Liver (tissue), 8 donors: ENCODE measurements at regions not wholly inside any gene's neighbourhood (a gene's known extent, or its start where the extent isn't known, plus 50 kb on each side); places are given as distances from the start of the nearest gene placed in this dataset.

Experiments used
- DNase-seq: peaks from one replicate; pipeline ENCODE4 v3.0.0-alpha.2; 2017; ENCODE audit warnings: low spot score
- H3K27ac ChIP-seq, 2 donors: one replicate each; pipeline ENCODE4 v1.7.0; 2013; ENCODE audit warnings: inconsistent platforms in 2 of 2, low read length in 2 of 2, control low read depth in 1 of 2, low read depth in 1 of 2, mild to moderate bottlenecking in 1 of 2
- H3K27me3 ChIP-seq, 4 donors: one replicate each; pipeline versions ENCODE4 v1.6.1 to v1.7.0; 2013; ENCODE audit warnings: low read length in 3 of 4, inconsistent platforms in 1 of 4, mild to moderate bottlenecking in 1 of 4, moderate library complexity in 1 of 4; ENCODE audit not compliant: control insufficient read depth in 4 of 4, insufficient read depth in 4 of 4
- H3K36me3 ChIP-seq, 4 donors: one replicate each; pipeline versions ENCODE4 v1.6.1 to v1.7.0; 2013; ENCODE audit warnings: low read length in 3 of 4, mild to moderate bottlenecking in 3 of 4, low read depth in 1 of 4, moderate library complexity in 1 of 4; ENCODE audit not compliant: control insufficient read depth in 4 of 4, insufficient read depth in 3 of 4
- H3K4me1 ChIP-seq, 4 donors: one replicate each; pipeline versions ENCODE4 v1.6.1 to v1.7.0; 2013; ENCODE audit warnings: low read length in 3 of 4, mild to moderate bottlenecking in 3 of 4, moderate library complexity in 1 of 4; ENCODE audit not compliant: control insufficient read depth in 4 of 4, insufficient read depth in 4 of 4
- H3K4me3 ChIP-seq, 3 donors: one replicate each; pipeline versions ENCODE4 v1.6.1 to v1.7.0; 2013; ENCODE audit warnings: low read length in 3 of 3, control low read depth in 1 of 3, low read depth in 1 of 3, mild to moderate bottlenecking in 1 of 3
- H3K9ac ChIP-seq, 2 donors: one replicate each; pipeline ENCODE4 v1.7.0; 2013; ENCODE audit warnings: low read length in 2 of 2, mild to moderate bottlenecking in 2 of 2, moderate library complexity in 2 of 2, control low read depth in 1 of 2, low read depth in 1 of 2
- H3K9me3 ChIP-seq, 4 donors: one replicate each; pipeline versions ENCODE4 v1.6.1 to v1.7.0; 2013; ENCODE audit warnings: low read length in 3 of 4; ENCODE audit not compliant: control insufficient read depth in 4 of 4
- EGR1 ChIP-seq, 2 donors: IDR thresholded peaks; 2 replicates each; pipeline ENCODE4 v1.6.1; 2016 to 2018; ENCODE audit warnings: antibody characterized with exemption in 2 of 2, low read depth in 2 of 2
- FOXA1 ChIP-seq: IDR thresholded peaks from 2 replicates; pipeline ENCODE4 v1.6.1; 2016; ENCODE audit warnings: antibody characterized with exemption
- FOXA2 ChIP-seq: IDR thresholded peaks from 2 replicates; pipeline ENCODE4 v1.6.1; 2016; ENCODE audit warnings: antibody characterized with exemption
- GABPA ChIP-seq, 2 donors: IDR thresholded peaks in 1 of 2; conservative IDR thresholded peaks in 1 of 2; 2 replicates each; pipeline ENCODE4 v1.6.1; 2016; ENCODE audit warnings: antibody characterized with exemption in 2 of 2, mild to moderate bottlenecking in 1 of 2, moderate library complexity in 1 of 2
- HNF4A ChIP-seq, 2 donors: conservative IDR thresholded peaks; 2 replicates each; pipeline ENCODE4 v1.6.1; 2016; ENCODE audit warnings: antibody characterized with exemption in 2 of 2, mild to moderate bottlenecking in 2 of 2
- HNF4G ChIP-seq: IDR thresholded peaks from 2 replicates; pipeline ENCODE4 v1.6.1; 2016; ENCODE audit warnings: antibody characterized with exemption
- JUND ChIP-seq, 2 donors: IDR thresholded peaks; 2 replicates each; pipeline ENCODE4 v1.6.1; 2016; ENCODE audit warnings: antibody characterized with exemption in 2 of 2
- NR2F2 ChIP-seq: IDR thresholded peaks from 2 replicates; pipeline ENCODE4 v1.6.1; 2016; ENCODE audit warnings: antibody characterized with exemption
- RAD21 ChIP-seq, 2 donors: IDR thresholded peaks; 2 replicates each; pipeline ENCODE4 v1.6.1; 2016; ENCODE audit warnings: antibody characterized with exemption in 2 of 2, mild to moderate bottlenecking in 2 of 2
- SP1 ChIP-seq: IDR thresholded peaks from 2 replicates; pipeline ENCODE4 v1.6.1; 2018; ENCODE audit warnings: antibody characterized with exemption, mild to moderate bottlenecking
- TAF1 ChIP-seq: conservative IDR thresholded peaks from 2 replicates; pipeline ENCODE4 v1.6.1; 2016; ENCODE audit warnings: antibody characterized with exemption, mild to moderate bottlenecking
- YY1 ChIP-seq: IDR thresholded peaks from 2 replicates; pipeline ENCODE4 v1.6.1; 2016; ENCODE audit warnings: antibody characterized with exemption, mild to moderate bottlenecking
- ZBTB33 ChIP-seq: IDR thresholded peaks from 2 replicates; pipeline ENCODE4 v1.6.1; 2016; ENCODE audit warnings: antibody characterized with exemption
- WGBS: extraction: QIAGEN DNeasy Blood & Tissue Kit; methylation state at CpG from one replicate; pipeline ENCODE4 v1.1.7; 2013; 5-methylcytosine and 5-hydroxymethylcytosine counted together
- TF ChIP-seq, protein P1 (sequence below): IDR thresholded peaks from 2 replicates; pipeline ENCODE4 v1.6.1; 2016; ENCODE audit warnings: antibody characterized with exemption
- TF ChIP-seq, protein P2 (sequence below): IDR thresholded peaks from 2 replicates; pipeline ENCODE4 v1.6.1; 2016; ENCODE audit warnings: antibody characterized with exemption
- TF ChIP-seq, protein P3 (sequence below): fragments of 150-350 bp; IDR thresholded peaks from 2 replicates; pipeline ENCODE4 v1.5.1; 2017; ENCODE audit warnings: improper control_type of control experiment, low read depth, low read length; ENCODE audit not compliant: missing input control
- donor health status: healthy.
- donor health status: healthy.
- donor health status: healthy.
- donor health status: healthy.
- donor health status: healthy.

- Histone ChIP-seq H3K4me3 (no peak overlapping the region), H3K9me3 (no peaks in the 10 kb centered on the region), H3K4me1 (no peaks in the 10 kb centered on the region), H3K36me3 (no peaks in the 10 kb centered on the region), H3K27me3 (no peaks in the 10 kb centered on the region), H3K9ac (no peak overlapping the region), H3K27ac (no peak overlapping the region)
- WGBS, result 28% methylated on average over 2 of the region's 2 CpGs
- DNase-seq, result no peak
- TF ChIP-seq ZBTB33 (no peak), FOXA2 (no peak), TAF1 (no peak), FOXA1 (no peak)
- TF ChIP-seq, protein P1, sequence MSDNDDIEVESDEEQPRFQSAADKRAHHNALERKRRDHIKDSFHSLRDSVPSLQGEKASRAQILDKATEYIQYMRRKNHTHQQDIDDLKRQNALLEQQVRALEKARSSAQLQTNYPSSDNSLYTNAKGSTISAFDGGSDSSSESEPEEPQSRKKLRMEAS, result no peak
Observed at GRCh38 chr2:44110444-44110843, 58.2 kb upstream of the PPM1B start.

DNA sequence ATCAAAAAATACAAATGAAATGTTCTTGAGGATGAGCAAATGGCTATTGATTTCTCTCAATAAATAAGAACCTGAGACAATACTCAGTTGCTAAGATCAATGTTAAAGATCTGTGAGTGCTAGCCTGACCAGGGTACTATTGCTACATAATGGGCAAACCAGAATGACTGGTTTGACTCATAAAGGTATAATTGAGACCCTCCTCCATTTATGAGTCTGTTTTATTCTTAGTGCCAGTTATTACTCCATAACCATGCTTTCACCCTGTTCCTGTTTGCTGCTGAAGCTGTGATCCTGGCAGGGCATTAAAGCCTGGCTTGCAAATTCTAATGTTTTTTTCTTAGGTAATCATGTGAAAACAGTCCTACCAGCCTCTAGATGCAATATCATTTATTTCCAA, 56.6 kb upstream of the PPM1B start:
- H3K36me3 ChIP-seq, result no peaks in the 10 kb centered on the region
- H3K9me3 ChIP-seq, result no peaks in the 10 kb centered on the region
- no peak overlapping the region for H3K9ac ChIP-seq
- H3K4me3 ChIP-seq, result no peak overlapping the region
- H3K27me3 ChIP-seq, result no peaks in the 10 kb centered on the region
- H3K27ac ChIP-seq, result no peak overlapping the region
- TF ChIP-seq JUND (IDR thresholded peaks at IDR 0.05), result no peak
- no peak for TF ChIP-seq EGR1 (IDR thresholded peaks at IDR 0.05; ENCODE audit: low read depth in 2 of 2)
- TF ChIP-seq, protein P2, sequence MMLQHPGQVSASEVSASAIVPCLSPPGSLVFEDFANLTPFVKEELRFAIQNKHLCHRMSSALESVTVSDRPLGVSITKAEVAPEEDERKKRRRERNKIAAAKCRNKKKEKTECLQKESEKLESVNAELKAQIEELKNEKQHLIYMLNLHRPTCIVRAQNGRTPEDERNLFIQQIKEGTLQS, result no peak
- no peak for TF ChIP-seq ZBTB33
- TF ChIP-seq HNF4G, result no peak
- TF ChIP-seq, protein P1, result no peak
- TF ChIP-seq RAD21 (IDR thresholded peaks at IDR 0.05), result no peak
- TF ChIP-seq GABPA (IDR thresholded peaks at IDR 0.05 in 1 of 2, conservative IDR thresholded peaks at IDR 0.05 in 1 of 2), result no peak
- TF ChIP-seq FOXA1, result no peak
- no peak for DNase-seq
- no peaks in the 10 kb centered on the region for H3K4me1 ChIP-seq

GRCh38 chr2:44116319-44116718, 52.4 kb upstream of the PPM1B start:
- H3K27ac ChIP-seq, result no peak overlapping the region
- H3K4me3 ChIP-seq, result no peak overlapping the region
- H3K9me3 ChIP-seq, result no peaks in the 10 kb centered on the region
- WGBS, result 93% methylated on average over 3 of the region's 3 CpGs
- TF ChIP-seq, protein P3, sequence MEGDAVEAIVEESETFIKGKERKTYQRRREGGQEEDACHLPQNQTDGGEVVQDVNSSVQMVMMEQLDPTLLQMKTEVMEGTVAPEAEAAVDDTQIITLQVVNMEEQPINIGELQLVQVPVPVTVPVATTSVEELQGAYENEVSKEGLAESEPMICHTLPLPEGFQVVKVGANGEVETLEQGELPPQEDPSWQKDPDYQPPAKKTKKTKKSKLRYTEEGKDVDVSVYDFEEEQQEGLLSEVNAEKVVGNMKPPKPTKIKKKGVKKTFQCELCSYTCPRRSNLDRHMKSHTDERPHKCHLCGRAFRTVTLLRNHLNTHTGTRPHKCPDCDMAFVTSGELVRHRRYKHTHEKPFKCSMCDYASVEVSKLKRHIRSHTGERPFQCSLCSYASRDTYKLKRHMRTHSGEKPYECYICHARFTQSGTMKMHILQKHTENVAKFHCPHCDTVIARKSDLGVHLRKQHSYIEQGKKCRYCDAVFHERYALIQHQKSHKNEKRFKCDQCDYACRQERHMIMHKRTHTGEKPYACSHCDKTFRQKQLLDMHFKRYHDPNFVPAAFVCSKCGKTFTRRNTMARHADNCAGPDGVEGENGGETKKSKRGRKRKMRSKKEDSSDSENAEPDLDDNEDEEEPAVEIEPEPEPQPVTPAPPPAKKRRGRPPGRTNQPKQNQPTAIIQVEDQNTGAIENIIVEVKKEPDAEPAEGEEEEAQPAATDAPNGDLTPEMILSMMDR, result no peak
- TF ChIP-seq FOXA2 (no peak), JUND (IDR thresholded peaks at IDR 0.05) (no peak), HNF4A (conservative IDR thresholded peaks at IDR 0.05) (no peak), FOXA1 (no peak), YY1 (no peak), EGR1 (IDR thresholded peaks at IDR 0.05; ENCODE audit: low read depth in 2 of 2) (no peak), TAF1 (no peak), ZBTB33 (no peak), HNF4G (no peak), SP1 (no peak), NR2F2 (no peak), GABPA (IDR thresholded peaks at IDR 0.05 in 1 of 2, conservative IDR thresholded peaks at IDR 0.05 in 1 of 2) (no peak)
- TF ChIP-seq, protein P1, result no peak
- TF ChIP-seq, protein P2, result no peak
- H3K9ac ChIP-seq, result no peak overlapping the region
- no peaks in the 10 kb centered on the region for H3K4me1 ChIP-seq
- H3K27me3 ChIP-seq, result no peaks in the 10 kb centered on the region
- no peak for DNase-seq
- H3K36me3 ChIP-seq, result no peaks in the 10 kb centered on the region
